Peyer's patch (tissue), 4 donors: ENCODE measurements at regions not wholly inside any gene's neighbourhood (a gene's known extent, or its start where the extent isn't known, plus 50 kb on each side); places are given as distances from the start of the nearest gene placed in this dataset.

Source experiments
- DNase-seq, 3 donors: peaks; one replicate each; pipeline ENCODE4 v3.0.0-alpha.2; 2017 to 2019
- H3K27ac ChIP-seq, 4 donors: fragments of 200-600 bp; sonication (generic); one replicate each; pipeline ENCODE4 v1.5.1; 2016 to 2019
- H3K27me3 ChIP-seq, 2 donors: fragments of 200-600 bp; sonication (generic); one replicate each; pipeline ENCODE4 v1.5.1; 2019
- H3K36me3 ChIP-seq, 3 donors: fragments of 200-600 bp; sonication (generic); one replicate each; pipeline ENCODE4 v1.5.1; 2016 to 2019
- H3K4me1 ChIP-seq, 4 donors: fragments of 200-600 bp; sonication (generic); one replicate each; pipeline ENCODE4 v1.5.1; 2016 to 2019
- H3K4me3 ChIP-seq, 4 donors: fragments of 200-600 bp; sonication (generic); 1 replicate in 3 of 4; 2 replicates in 1 of 4; pipeline ENCODE4 v1.5.1; 2016 to 2019; ENCODE audit warnings: mild to moderate bottlenecking in 1 of 4
- H3K9me3 ChIP-seq, 4 donors: fragments of 200-600 bp; sonication (generic); one replicate each; pipeline ENCODE4 v1.5.1; 2016 to 2019; ENCODE audit warnings: mild to moderate bottlenecking in 1 of 4
- CTCF ChIP-seq, 6 experiments: fragments of 450-650 bp in 4 of 6; fragments of 200-600 bp in 2 of 6; sonication (generic) in 1 of 6; IDR thresholded peaks; one replicate each; pipeline ENCODE4 v1.5.1; 2017 to 2019; ENCODE audit warnings: antibody characterized with exemption in 6 of 6, mild to moderate bottlenecking in 3 of 6, moderate library complexity in 1 of 6
- POLR2A ChIP-seq, 2 donors: fragments of 450-650 bp; IDR thresholded peaks; one replicate each; pipeline ENCODE4 v1.5.1; 2017; ENCODE audit warnings: antibody characterized with exemption in 2 of 2, mild to moderate bottlenecking in 2 of 2, moderate library complexity in 2 of 2

- no peaks in the 10 kb centered on the region for H3K4me1 ChIP-seq
- no peak overlapping the region for H3K27ac ChIP-seq
- no peaks in the 10 kb centered on the region for H3K36me3 ChIP-seq
- H3K4me3 ChIP-seq = no peak overlapping the region
- H3K9me3 ChIP-seq = peaks cover 0 to 5% (median 0%) of the 10 kb centered on the region in 4 donors
- no peaks in the 10 kb centered on the region for H3K27me3 ChIP-seq
- no peak for DNase-seq
- TF ChIP-seq POLR2A (IDR thresholded peaks at IDR 0.05) (no peak), CTCF (IDR thresholded peaks at IDR 0.05) (no peak)
Observed at GRCh38 chr1:98107256-98107655, 186.4 kb upstream of the DPYD start.

DNA sequence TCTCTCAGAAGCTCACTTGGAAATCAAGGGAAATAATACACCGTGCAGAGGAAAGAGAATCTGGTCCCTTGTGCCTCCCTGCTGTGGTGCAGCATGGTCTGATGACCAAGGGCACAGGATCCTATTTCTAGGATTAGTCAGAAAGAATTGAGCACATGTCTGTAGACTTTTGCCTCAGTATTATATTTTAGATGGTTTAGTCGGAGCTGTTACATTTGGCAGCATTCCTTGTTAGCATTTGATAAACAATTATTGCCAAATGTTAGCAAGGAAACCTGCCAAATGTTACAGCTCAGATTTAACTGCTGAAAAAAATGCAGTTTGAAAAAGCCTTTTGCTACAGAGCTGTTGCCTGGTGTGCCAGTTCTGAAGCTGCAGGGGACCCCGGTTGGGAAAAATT, 183.5 kb upstream of the DPYD start:
- H3K36me3 ChIP-seq = no peaks in the 10 kb centered on the region
- peaks cover 0 to 5% (median 0%) of the 10 kb centered on the region in 4 donors for H3K9me3 ChIP-seq
- no peak for DNase-seq
- H3K27me3 ChIP-seq = no peaks in the 10 kb centered on the region
- TF ChIP-seq POLR2A (IDR thresholded peaks at IDR 0.05) (no peak), CTCF (IDR thresholded peaks at IDR 0.05) (no peak)
- no peaks in the 10 kb centered on the region for H3K4me1 ChIP-seq
- no peak overlapping the region for H3K27ac ChIP-seq
- H3K4me3 ChIP-seq = no peak overlapping the region

- no peaks in the 10 kb centered on the region for H3K4me1 ChIP-seq
- H3K4me3 ChIP-seq = no peak overlapping the region
- TF ChIP-seq CTCF (IDR thresholded peaks at IDR 0.05) (no peak), POLR2A (IDR thresholded peaks at IDR 0.05) (no peak)
- no peak overlapping the region for H3K27ac ChIP-seq
- no peaks in the 10 kb centered on the region for H3K36me3 ChIP-seq
- no peak for DNase-seq
- peaks cover 0 to 5% (median 0%) of the 10 kb centered on the region in 4 donors for H3K9me3 ChIP-seq
- H3K27me3 ChIP-seq = no peaks in the 10 kb centered on the region
Observed at GRCh38 chr1:98103617-98104285, 182.9 kb upstream of the DPYD start.

DNA sequence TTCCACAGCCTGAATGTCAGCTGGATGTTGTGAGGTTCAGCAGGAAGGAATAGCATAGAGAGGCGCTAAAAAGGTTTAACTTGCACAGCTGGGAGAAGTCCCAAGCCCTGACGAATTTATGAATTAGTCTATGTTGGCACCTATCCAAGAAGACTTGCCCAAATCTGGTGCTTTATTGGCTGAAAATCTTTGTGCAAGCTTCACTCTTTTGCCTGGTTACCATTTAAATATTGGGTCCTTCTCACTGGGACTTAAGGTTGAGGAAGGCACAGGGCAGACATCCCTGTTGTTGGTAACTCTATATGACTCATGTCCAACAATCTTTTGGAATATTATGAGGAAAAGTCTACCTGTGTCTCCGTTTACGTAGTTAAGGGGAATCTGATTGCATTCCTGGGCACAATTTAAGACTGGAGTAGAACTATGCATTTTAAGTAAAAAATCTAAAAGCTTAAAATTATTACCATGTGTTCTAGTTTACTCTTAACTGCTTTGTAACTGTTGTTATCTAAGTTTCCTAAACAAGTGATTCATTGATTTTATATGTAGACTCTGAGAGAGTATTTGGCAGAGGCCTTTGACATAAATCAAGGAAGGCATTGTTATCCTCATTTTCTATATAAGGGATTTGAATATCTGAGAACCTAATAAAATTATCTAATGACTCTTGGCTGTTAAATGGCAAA, 181.7 kb upstream of the DPYD start:
- Histone ChIP-seq H3K27me3 (no peaks in the 10 kb centered on the region), H3K36me3 (no peaks in the 10 kb centered on the region), H3K9me3 (no peaks in the 10 kb centered on the region), H3K4me3 (no peak overlapping the region), H3K27ac (no peak overlapping the region), H3K4me1 (no peaks in the 10 kb centered on the region)
- no peak for DNase-seq
- TF ChIP-seq POLR2A (IDR thresholded peaks at IDR 0.05) = no peak
- TF ChIP-seq CTCF (IDR thresholded peaks at IDR 0.05) = no peak

- no peak overlapping the region for H3K27ac ChIP-seq
- no peaks in the 10 kb centered on the region for H3K36me3 ChIP-seq
- H3K9me3 ChIP-seq = no peaks in the 10 kb centered on the region
- no peaks in the 10 kb centered on the region for H3K4me1 ChIP-seq
- DNase-seq = no peak
- TF ChIP-seq POLR2A (IDR thresholded peaks at IDR 0.05) (no peak), CTCF (IDR thresholded peaks at IDR 0.05) (no peak)
- no peaks in the 10 kb centered on the region for H3K27me3 ChIP-seq
- no peak overlapping the region for H3K4me3 ChIP-seq
Observed at GRCh38 chr1:98101364-98101763, 180.5 kb upstream of the DPYD start.
